PC-9 (cell line): ENCODE measurements at regions not wholly inside any gene's neighbourhood (a gene's known extent, or its start where the extent isn't known, plus 50 kb on each side); places are given as distances from the start of the nearest gene placed in this dataset.

Experiments used
- EZH2 ChIP-seq: fragments of 200-600 bp; sonication (generic); IDR thresholded peaks from 2 replicates; pipeline ENCODE4 v1.8.0; 2017; ENCODE audit warnings: antibody characterized with exemption, low read depth
- TF ChIP-seq, protein P1 (sequence below): fragments of 200-600 bp; sonication (generic); conservative IDR thresholded peaks from 2 replicates; pipeline ENCODE4 v1.6.1; 2017; ENCODE audit warnings: mixed run types, antibody characterized with exemption, mild to moderate bottlenecking, moderate library complexity

DNA sequence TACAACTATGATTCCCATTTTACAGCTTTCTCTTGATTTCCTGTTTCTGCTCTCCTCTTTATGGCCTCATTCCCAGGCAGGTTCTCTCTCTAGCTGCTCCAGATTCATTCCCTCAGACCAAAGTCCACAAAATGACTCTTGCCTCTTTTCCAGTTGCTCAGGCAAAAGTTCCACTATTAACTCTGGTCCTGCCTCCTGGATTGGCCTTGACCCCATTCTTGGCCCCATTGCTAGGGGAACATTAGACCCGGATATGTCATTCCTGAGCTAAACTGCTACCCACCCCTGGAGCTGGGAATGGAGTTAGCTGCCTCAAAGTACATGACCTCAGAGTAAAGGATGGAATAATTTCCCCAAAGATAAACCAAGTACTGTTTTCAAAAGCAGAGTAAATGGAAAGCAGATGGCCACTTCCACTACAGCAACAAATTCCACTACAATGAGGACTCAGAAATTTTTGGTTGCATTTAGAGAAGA is 73.0 kb upstream of the GAP43 start:
- TF ChIP-seq, protein P1, sequence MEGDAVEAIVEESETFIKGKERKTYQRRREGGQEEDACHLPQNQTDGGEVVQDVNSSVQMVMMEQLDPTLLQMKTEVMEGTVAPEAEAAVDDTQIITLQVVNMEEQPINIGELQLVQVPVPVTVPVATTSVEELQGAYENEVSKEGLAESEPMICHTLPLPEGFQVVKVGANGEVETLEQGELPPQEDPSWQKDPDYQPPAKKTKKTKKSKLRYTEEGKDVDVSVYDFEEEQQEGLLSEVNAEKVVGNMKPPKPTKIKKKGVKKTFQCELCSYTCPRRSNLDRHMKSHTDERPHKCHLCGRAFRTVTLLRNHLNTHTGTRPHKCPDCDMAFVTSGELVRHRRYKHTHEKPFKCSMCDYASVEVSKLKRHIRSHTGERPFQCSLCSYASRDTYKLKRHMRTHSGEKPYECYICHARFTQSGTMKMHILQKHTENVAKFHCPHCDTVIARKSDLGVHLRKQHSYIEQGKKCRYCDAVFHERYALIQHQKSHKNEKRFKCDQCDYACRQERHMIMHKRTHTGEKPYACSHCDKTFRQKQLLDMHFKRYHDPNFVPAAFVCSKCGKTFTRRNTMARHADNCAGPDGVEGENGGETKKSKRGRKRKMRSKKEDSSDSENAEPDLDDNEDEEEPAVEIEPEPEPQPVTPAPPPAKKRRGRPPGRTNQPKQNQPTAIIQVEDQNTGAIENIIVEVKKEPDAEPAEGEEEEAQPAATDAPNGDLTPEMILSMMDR: no peak
- no peak for TF ChIP-seq EZH2
